Brain pericyte (primary cell): ENCODE measurements at regions not wholly inside any gene's neighbourhood (a gene's known extent, or its start where the extent isn't known, plus 50 kb on each side); places are given as distances from the start of the nearest gene placed in this dataset.

Experiments
- DNase-seq: peaks from one replicate; pipeline ENCODE4 v3.0.0-alpha.2; 2012; ENCODE audit warnings: low read depth, low spot score

- no peak for DNase-seq
Measured at GRCh38 chr3:66592016-66592761, 91.4 kb upstream of the LRIG1 start.

DNA sequence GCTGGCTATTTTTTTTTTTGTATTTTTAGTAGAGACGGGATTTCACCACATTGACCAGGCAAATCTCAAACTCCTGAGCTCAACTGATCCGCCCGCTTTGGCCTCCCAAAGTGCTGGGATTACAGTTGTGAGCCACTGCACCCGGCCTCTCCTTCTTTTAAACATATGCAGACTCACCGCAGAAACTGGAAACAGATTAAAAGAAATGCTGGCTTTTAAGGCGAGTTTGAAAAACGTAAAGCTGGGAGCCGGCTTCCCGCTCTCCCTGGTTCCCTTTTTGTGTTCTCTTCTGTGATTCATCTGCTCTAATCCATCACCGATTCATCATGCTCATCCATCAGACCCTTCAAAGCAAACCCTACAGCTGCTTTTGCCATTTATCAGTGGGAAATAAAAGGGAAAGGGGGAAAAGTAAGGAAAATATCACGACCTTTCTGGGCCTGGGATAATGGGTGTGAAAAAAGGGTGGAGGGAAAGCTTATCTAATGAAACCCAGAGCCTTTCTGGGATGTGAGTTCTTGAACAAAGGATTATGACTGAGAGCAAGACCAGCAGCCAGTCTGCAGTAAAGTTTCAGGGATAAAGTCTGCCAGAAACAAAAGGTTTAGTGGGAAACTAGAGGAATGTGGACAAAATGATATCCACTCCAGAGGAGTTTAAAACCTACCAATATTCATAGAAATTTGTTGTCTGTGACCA lies 92.3 kb upstream of the LRIG1 start:
- no peak for DNase-seq

DNA sequence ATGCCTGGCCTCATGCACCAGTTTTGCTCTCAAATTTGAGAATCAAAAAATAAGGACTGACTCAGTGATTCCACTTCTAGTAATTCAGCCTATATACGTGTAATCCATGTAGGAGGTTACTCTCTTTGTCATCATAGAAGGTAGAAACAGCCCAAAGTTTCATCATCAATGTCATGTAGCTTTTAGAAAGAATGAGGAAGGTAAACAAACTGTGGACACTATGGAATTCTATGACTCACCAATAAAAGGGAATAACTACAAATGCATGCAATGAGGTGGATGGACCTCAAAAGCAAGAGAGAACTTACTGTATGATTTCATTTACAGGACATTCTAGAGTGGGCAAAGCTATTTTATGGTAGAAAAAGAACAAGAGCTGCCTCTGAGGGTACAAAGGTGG lies 93.2 kb upstream of the LRIG1 start:
- no peak for DNase-seq

- DNase-seq: no peak
Measured at GRCh38 chr3:66597308-66597863, 96.6 kb upstream of the LRIG1 start.

DNA sequence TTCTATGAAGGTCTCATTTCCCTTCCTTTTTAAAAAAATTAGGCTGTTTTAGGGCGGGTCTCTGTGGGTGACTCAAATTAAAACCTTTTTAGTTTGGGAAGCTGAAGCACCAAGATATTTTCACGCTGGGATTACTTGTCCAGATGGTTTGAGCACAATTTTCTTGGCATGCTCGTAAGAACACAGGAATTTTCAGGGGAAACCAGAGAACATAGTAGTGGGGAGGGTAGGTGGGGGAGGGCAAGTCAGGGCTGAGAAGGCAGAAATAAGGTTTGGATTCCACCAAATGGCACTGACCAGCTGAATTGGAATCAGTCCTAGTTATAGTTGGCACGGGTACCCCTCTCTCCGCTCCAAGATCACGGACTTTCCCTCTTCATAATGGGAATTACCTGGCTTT lies 97.3 kb upstream of the LRIG1 start:
- DNase-seq: no peak

GRCh38 chr3:66602237-66602636 lies 101.4 kb upstream of the LRIG1 start:
- DNase-seq: no peak

DNA sequence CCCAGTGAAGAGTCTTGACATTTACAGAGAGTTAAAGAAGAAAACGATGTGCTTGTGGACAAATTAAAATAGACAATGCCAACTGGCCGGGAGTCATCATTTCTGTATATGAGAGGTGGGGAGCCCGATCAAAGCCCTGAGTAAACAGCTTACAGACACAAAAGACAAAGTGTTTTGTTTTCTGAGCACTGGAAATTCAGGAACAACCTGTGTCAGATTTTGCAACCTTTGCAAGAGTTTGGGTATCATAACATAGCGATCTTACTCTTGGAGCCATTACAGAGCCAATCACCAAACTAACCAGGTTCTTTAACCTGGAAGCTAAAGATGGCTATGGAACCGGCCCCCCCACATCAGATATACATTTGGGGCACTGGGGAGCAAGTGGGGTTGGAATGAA lies 101.9 kb upstream of the LRIG1 start:
- DNase-seq: no peak

DNA sequence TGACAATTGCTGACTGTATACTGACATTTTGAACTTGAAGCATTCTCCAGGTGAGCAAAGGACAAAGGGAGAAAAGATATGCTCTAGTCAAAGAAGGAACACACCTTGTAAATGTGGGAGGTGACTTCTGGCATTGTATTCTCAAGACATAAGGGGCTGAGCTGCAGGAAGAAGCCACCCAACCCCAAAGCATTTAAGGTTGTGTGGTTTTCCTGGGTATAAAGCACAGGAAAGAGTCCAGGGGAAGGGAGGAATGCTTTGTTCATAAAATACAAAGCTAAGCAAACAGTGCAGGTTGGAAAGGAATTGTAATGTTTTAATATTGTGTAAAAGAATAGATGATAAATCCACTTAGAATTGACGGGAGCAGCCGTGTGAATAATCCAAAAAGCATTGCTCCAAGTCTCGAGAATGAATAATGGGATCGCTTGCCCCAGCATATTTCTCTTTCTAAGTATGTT lies 102.4 kb upstream of the LRIG1 start:
- DNase-seq: no peak

DNA sequence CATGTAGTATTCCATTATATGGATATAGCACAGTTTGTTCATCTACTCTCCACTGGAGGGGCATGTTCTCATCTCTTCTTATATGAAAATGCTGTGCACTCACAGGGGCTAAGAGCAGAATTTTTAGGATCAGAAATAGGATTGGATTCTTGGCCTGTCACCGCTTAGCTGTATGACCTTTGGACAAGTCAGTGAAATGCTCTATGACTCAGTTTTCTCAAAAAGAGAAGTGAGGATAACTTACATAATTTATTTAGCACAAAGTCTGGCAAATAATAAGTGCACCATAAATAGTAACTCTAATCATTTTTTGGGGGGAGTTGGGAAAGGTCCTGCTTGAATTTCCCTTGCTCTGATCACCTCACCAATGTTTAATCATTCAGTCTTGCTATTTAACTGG lies 103.7 kb upstream of the LRIG1 start:
- DNase-seq: no peak

DNA sequence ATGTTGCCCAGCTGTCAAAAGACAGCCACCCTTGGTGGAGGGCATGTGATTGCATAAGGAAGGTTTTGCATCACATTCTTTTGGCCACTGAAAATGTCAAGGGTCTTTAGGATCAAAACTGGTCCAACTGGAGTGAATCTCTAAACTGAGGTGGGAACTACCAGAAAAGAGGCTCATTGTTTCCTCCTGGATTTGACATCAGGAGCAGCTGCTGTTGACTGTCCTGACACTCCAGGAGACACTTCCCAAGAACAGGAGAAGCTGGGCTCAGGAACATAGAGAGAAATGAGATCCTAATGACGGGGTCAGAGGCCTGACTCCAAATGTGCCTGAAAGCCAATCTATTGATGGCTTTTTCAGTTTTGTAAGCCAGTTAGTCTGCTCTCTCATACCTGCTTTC lies 105.3 kb upstream of the LRIG1 start:
- no peak for DNase-seq

- DNase-seq: no peak
Measured at GRCh38 chr3:66606868-66607267, 106.0 kb upstream of the LRIG1 start.

GRCh38 chr3:66609660-66610561 lies 109.1 kb upstream of the LRIG1 start:
- peak; percentile 96 for DNase-seq

- no peak for DNase-seq
Measured at GRCh38 chr3:66610562-66610909, 109.7 kb upstream of the LRIG1 start.

GRCh38 chr3:66615643-66616301 lies 115.0 kb upstream of the LRIG1 start:
- no peak for DNase-seq

GRCh38 chr3:66617351-66617750 lies 116.5 kb upstream of the LRIG1 start:
- DNase-seq: no peak

DNA sequence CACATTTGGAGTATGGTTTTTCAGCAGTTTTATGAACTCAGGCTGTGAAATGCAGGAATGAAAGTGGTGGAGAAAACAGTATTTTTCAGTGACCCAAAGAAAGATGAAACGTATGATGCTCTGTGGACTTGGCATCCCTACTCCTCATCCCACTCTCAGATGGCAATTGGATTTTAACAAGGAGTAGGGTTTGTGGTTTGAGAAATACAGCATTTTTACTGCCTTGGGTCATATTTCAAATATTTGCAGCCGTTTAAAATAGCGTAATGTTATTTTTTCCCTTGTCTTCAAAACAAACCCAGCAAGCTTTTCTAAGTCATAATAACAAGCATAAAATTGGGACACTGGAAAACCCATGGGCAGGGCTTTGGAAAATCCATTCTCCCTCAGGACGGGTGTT lies 117.2 kb upstream of the LRIG1 start:
- DNase-seq: no peak

DNA sequence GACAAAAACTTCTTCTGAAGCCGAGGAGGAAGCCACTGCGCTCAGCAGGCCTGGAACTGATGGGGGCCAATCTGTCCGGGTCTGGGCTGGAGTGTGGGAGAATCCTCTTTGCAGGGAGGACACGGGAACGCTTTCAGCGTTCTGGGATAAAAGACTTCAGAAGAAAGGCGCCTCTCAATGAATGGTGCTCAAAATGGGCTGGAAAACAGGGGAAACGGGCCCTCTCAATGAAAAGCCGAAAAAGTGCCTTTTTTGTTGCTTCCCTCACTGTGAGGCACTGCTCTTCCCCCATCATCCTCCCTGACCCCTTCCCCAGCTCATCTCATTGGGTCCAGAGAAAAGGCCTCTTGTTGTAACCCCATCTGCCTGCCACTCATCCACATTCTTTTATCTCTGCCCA lies 119.5 kb upstream of the LRIG1 start:
- DNase-seq: no peak

- no peak for DNase-seq
Measured at GRCh38 chr3:66622756-66623457, 122.1 kb upstream of the LRIG1 start.

- no peak for DNase-seq
Measured at GRCh38 chr3:66625505-66626216, 124.8 kb upstream of the LRIG1 start.
